Endodermal cell (in vitro differentiated cells): ENCODE measurements at regions not wholly inside any gene's neighbourhood (a gene's known extent, or its start where the extent isn't known, plus 50 kb on each side); places are given as distances from the start of the nearest gene placed in this dataset.

Source experiments
- DNase-seq: peaks from one replicate; pipeline ENCODE4 v3.0.0-alpha.2; 2017
- H3K27ac ChIP-seq: 2 replicates; pipeline ENCODE4 v1.5.1; 2013; ENCODE audit warnings: mild to moderate bottlenecking, low read depth, low read length, moderate library complexity
- H3K27me3 ChIP-seq: 2 replicates; pipeline ENCODE4 v1.6.1; 2013; ENCODE audit warnings: mild to moderate bottlenecking, low read length, moderate library complexity; ENCODE audit not compliant: insufficient read depth, control insufficient read depth, poor library complexity, severe bottlenecking
- H3K36me3 ChIP-seq: 2 replicates; pipeline ENCODE4 v1.7.0; 2013; ENCODE audit warnings: mild to moderate bottlenecking, low read length, moderate library complexity; ENCODE audit not compliant: control insufficient read depth, insufficient read depth
- H3K4me1 ChIP-seq: one replicate; pipeline ENCODE4 v1.7.0; 2013; ENCODE audit warnings: low read length; ENCODE audit not compliant: control insufficient read depth, insufficient read depth
- H3K4me3 ChIP-seq: 2 replicates; pipeline ENCODE4 v1.5.1; 2013; ENCODE audit warnings: mild to moderate bottlenecking, low read length, moderate library complexity
- H3K9ac ChIP-seq: 2 replicates; pipeline ENCODE4 v1.6.1; 2013; ENCODE audit warnings: mild to moderate bottlenecking, low read length, moderate library complexity; ENCODE audit not compliant: poor library complexity, severe bottlenecking; ENCODE audit errors: extremely low read depth
- H3K9me3 ChIP-seq: 2 replicates; pipeline ENCODE4 v1.6.1; 2013; ENCODE audit warnings: mild to moderate bottlenecking, low read length, moderate library complexity; ENCODE audit not compliant: control insufficient read depth
- H3K27ac Mint-ChIP-seq: 2 replicates; pipeline ENCODE4 v1.8.0; 2020; ENCODE audit warnings: mixed read lengths
- H3K27me3 Mint-ChIP-seq: 2 replicates; pipeline ENCODE4 v1.8.0; 2021; ENCODE audit warnings: mild to moderate bottlenecking, mixed read lengths; ENCODE audit not compliant: insufficient read depth
- H3K36me3 Mint-ChIP-seq: 2 replicates; pipeline ENCODE4 v1.8.0; 2020; ENCODE audit warnings: low read depth, mixed read lengths
- H3K4me1 Mint-ChIP-seq: 2 replicates; pipeline ENCODE4 v1.8.0; 2020; ENCODE audit warnings: mixed read lengths
- H3K4me3 Mint-ChIP-seq: 2 replicates; pipeline ENCODE4 v1.8.0; 2020; ENCODE audit warnings: mild to moderate bottlenecking, moderate library complexity, mixed read lengths
- H3K9me3 Mint-ChIP-seq: 2 replicates; pipeline ENCODE4 v1.8.0; 2020; ENCODE audit warnings: mild to moderate bottlenecking, mixed read lengths
- CTCF ChIP-seq: fragments of 200-600 bp; sonication (generic); conservative IDR thresholded peaks from 2 replicates; pipeline ENCODE4 v1.5.0; 2021; ENCODE audit warnings: antibody characterized with exemption, mild to moderate bottlenecking
- WGBS, 2 experiments: methylation state at CpG; one replicate each; pipeline versions ENCODE4 v1.1.5 to v1.1.7; 2013; ENCODE audit warnings: missing lambda C conversion rate in 2 of 2, mixed read lengths in 1 of 2; ENCODE audit not compliant: insufficient coverage in 1 of 2, insufficient read length in 1 of 2; 5-methylcytosine and 5-hydroxymethylcytosine counted together

GRCh38 chr9:79885093-79885857, 313.5 kb downstream of the TLE4 start:
- Histone ChIP-seq H3K4me1 (no peaks in the 10 kb centered on the region), H3K4me3 (no peak overlapping the region), H3K36me3 (no peaks in the 10 kb centered on the region), H3K27ac (no peak overlapping the region), H3K27me3 (no peaks in the 10 kb centered on the region), H3K9ac (no peak overlapping the region), H3K9me3 (no peaks in the 10 kb centered on the region)
- Mint-ChIP-seq H3K4me3 (no peak overlapping the region), H3K27me3 (no peaks in the 10 kb centered on the region), H3K36me3 (no peaks in the 10 kb centered on the region), H3K9me3 (no peaks in the 10 kb centered on the region), H3K27ac (no peak overlapping the region), H3K4me1 (no peaks in the 10 kb centered on the region)
- DNase-seq, result no peak
- WGBS, 2 experiments, result 90 to 91% methylated on average over 2 to 3 of the region's 6 CpGs
- no peak for TF ChIP-seq CTCF

GRCh38 chr9:79884546-79884945, 312.8 kb downstream of the TLE4 start:
- no peaks in the 10 kb centered on the region for H3K36me3 Mint-ChIP-seq
- no peak overlapping the region for H3K27ac Mint-ChIP-seq
- Histone ChIP-seq H3K27ac (no peak overlapping the region), H3K27me3 (no peaks in the 10 kb centered on the region), H3K36me3 (no peaks in the 10 kb centered on the region), H3K4me1 (no peaks in the 10 kb centered on the region), H3K9me3 (no peaks in the 10 kb centered on the region), H3K4me3 (no peak overlapping the region), H3K9ac (no peak overlapping the region)
- WGBS, 2 experiments, result 89 to 100% methylated on average over 2 to 4 of the region's 4 CpGs
- no peaks in the 10 kb centered on the region for H3K9me3 Mint-ChIP-seq
- TF ChIP-seq CTCF, result no peak
- no peak overlapping the region for H3K4me3 Mint-ChIP-seq
- no peaks in the 10 kb centered on the region for H3K27me3 Mint-ChIP-seq
- no peak for DNase-seq
- no peaks in the 10 kb centered on the region for H3K4me1 Mint-ChIP-seq

GRCh38 chr9:79883073-79883645, 311.4 kb downstream of the TLE4 start:
- Mint-ChIP-seq H3K4me1 (no peaks in the 10 kb centered on the region), H3K9me3 (no peaks in the 10 kb centered on the region), H3K27me3 (no peaks in the 10 kb centered on the region), H3K27ac (no peak overlapping the region), H3K4me3 (no peak overlapping the region), H3K36me3 (no peaks in the 10 kb centered on the region)
- Histone ChIP-seq H3K27me3 (no peaks in the 10 kb centered on the region), H3K4me1 (no peaks in the 10 kb centered on the region), H3K4me3 (no peak overlapping the region), H3K36me3 (no peaks in the 10 kb centered on the region), H3K27ac (no peak overlapping the region), H3K9ac (no peak overlapping the region), H3K9me3 (no peaks in the 10 kb centered on the region)
- TF ChIP-seq CTCF, result no peak
- WGBS, 2 experiments, result 94 to 100% methylated on average over 2 to 3 of the region's 3 CpGs
- DNase-seq, result no peak
